IMR-90 (cell line): ENCODE measurements at regions not wholly inside any gene's neighbourhood (a gene's known extent, or its start where the extent isn't known, plus 50 kb on each side); places are given as distances from the start of the nearest gene placed in this dataset.

ENCODE experiments used
- ATAC-seq: fragments of 200-7000 bp; cut with Tn5 transposase; 2 replicates; pipeline ENCODE4 v1.9.1; 2020; ENCODE audit warnings: low read depth, mild to moderate bottlenecking, moderate library complexity
- BruUV-seq: library from RNA; stranded (reverse); fragments of 400-500 nt; replicated peaks from 2 replicates; lab custom pipeline; 2021; lab: Mats Ljungman, UMichigan
- CTCF ChIA-PET: fragments of 300-600 bp; formaldehyde crosslinking; extraction: SDS; loops from one replicate; lab custom pipeline; 2021; ENCODE audit warnings: antibody characterized with exemption; lab: Yijun Ruan, JAX
- POLR2A ChIA-PET: fragments of 300-600 bp; sonication (Branson Sonifier 250); formaldehyde crosslinking; loops from one replicate; lab custom pipeline; 2022; ENCODE audit warnings: antibody characterized with exemption; ENCODE audit not compliant: unreplicated experiment; lab: Charles Lee
- DNase-seq: peaks from one replicate; pipeline ENCODE4 v3.0.0; 2013
- H2AFZ ChIP-seq: replicated peaks from 2 replicates; pipeline ENCODE3; 2013; ENCODE audit warnings: low read length, mild to moderate bottlenecking; ENCODE audit not compliant: poor library complexity
- H2AK5ac ChIP-seq: 2 replicates; pipeline ENCODE4 v1.6.1; 2013; ENCODE audit warnings: low read depth, low read length, inconsistent platforms
- H2AK9ac ChIP-seq: replicated peaks from 2 replicates; pipeline ENCODE3; 2013; ENCODE audit warnings: mild to moderate bottlenecking, low read depth, low read length, moderate library complexity; ENCODE audit not compliant: poor library complexity
- H2BK120ac ChIP-seq: 2 replicates; pipeline ENCODE4 v1.6.1; 2013; ENCODE audit warnings: low read depth, low read length, inconsistent platforms
- H2BK15ac ChIP-seq: 3 replicates; pipeline ENCODE4 v1.6.1; 2013; ENCODE audit warnings: low read depth, low read length, inconsistent platforms
- H2BK20ac ChIP-seq: 2 replicates; pipeline ENCODE4 v1.6.1; 2013; ENCODE audit warnings: low read depth, mild to moderate bottlenecking, inconsistent platforms, low read length, moderate library complexity
- H2BK5ac ChIP-seq: 2 replicates; pipeline ENCODE4 v1.6.1; 2013; ENCODE audit warnings: mild to moderate bottlenecking, low read depth, low read length, inconsistent platforms; ENCODE audit not compliant: poor library complexity, severe bottlenecking
- H3K14ac ChIP-seq: replicated peaks from 2 replicates; pipeline ENCODE4 v1.6.1; 2013; ENCODE audit warnings: low read depth, low read length, inconsistent platforms
- H3K18ac ChIP-seq: 2 replicates; pipeline ENCODE4 v1.6.1; 2013; ENCODE audit warnings: low read depth, low read length, control low read depth
- H3K23ac ChIP-seq: 2 replicates; pipeline ENCODE4 v1.6.1; 2013; ENCODE audit warnings: low read depth, low read length, inconsistent platforms
- H3K27ac ChIP-seq: 2 replicates; pipeline ENCODE4 v1.5.1; 2013; ENCODE audit warnings: mild to moderate bottlenecking, control low read depth, low read length; ENCODE audit not compliant: insufficient read depth
- H3K27me3 ChIP-seq: 2 replicates; pipeline ENCODE4 v1.6.1; 2013; ENCODE audit warnings: low read length; ENCODE audit not compliant: control insufficient read depth, insufficient read depth
- H3K36me3 ChIP-seq: 2 replicates; pipeline ENCODE4 v1.6.1; 2013; ENCODE audit warnings: low read length, mixed read lengths; ENCODE audit not compliant: control insufficient read depth, insufficient read depth
- H3K4ac ChIP-seq: 2 replicates; pipeline ENCODE4 v1.6.1; 2013; ENCODE audit warnings: low read depth, low read length, inconsistent platforms
- H3K4me1 ChIP-seq: 2 replicates; pipeline ENCODE4 v1.6.1; 2013; ENCODE audit warnings: low read length, mixed read lengths; ENCODE audit not compliant: control insufficient read depth, insufficient read depth
- H3K4me2 ChIP-seq: 2 replicates; pipeline ENCODE4 v1.6.1; 2013; ENCODE audit warnings: low read depth, mild to moderate bottlenecking, control low read depth, low read length, moderate library complexity
- H3K4me3 ChIP-seq: 2 replicates; pipeline ENCODE4 v1.5.1; 2013; ENCODE audit warnings: low read depth, mild to moderate bottlenecking, control low read depth, low read length, moderate library complexity; ENCODE audit not compliant: insufficient read depth
- H3K56ac ChIP-seq: 2 replicates; pipeline ENCODE4 v1.6.1; 2013; ENCODE audit warnings: low read length, inconsistent platforms; ENCODE audit not compliant: insufficient read depth; ENCODE audit errors: extremely low read depth
- H3K79me1 ChIP-seq, 2 experiments: 2 replicates each; pipeline ENCODE4 v1.6.1; 2013; ENCODE audit warnings: low read length in 2 of 2, inconsistent platforms in 1 of 2, low read depth in 1 of 2
- H3K9ac ChIP-seq: 2 replicates; pipeline ENCODE4 v1.6.1; 2013; ENCODE audit warnings: low read depth, low read length, control low read depth
- H3K9me1 ChIP-seq: 2 replicates; pipeline ENCODE4 v1.6.1; 2013; ENCODE audit warnings: low read length, inconsistent platforms; ENCODE audit not compliant: insufficient read depth
- H3K9me3 ChIP-seq: 2 replicates; pipeline ENCODE4 v1.6.1; 2013; ENCODE audit warnings: low read length; ENCODE audit not compliant: control insufficient read depth, insufficient read depth
- H4K20me1 ChIP-seq: 2 replicates; pipeline ENCODE4 v1.6.1; 2013; ENCODE audit warnings: low read length, inconsistent platforms; ENCODE audit not compliant: insufficient read depth
- H4K5ac ChIP-seq: 2 replicates; pipeline ENCODE4 v1.6.1; 2013; ENCODE audit warnings: mild to moderate bottlenecking, low read depth, low read length, control low read depth
- H4K8ac ChIP-seq, 2 experiments: 2 replicates each; pipeline ENCODE4 v1.6.1; 2013; ENCODE audit warnings: low read depth in 2 of 2, low read length in 2 of 2, control low read depth in 1 of 2, inconsistent platforms in 1 of 2
- H4K91ac ChIP-seq: 2 replicates; pipeline ENCODE4 v1.6.1; 2013; ENCODE audit warnings: low read depth, low read length, inconsistent platforms; ENCODE audit not compliant: insufficient read depth
- BHLHE40 ChIP-seq: fragments of 150-350 bp; IDR thresholded peaks from 2 replicates; pipeline ENCODE4 v1.6.1; 2016; ENCODE audit warnings: mild to moderate bottlenecking, low read depth, low read length
- CEBPB ChIP-seq: IDR thresholded peaks from 2 replicates; pipeline ENCODE4 v1.6.1; 2012; ENCODE audit warnings: low read depth, low read length, improper control_type of control experiment
- CHD1 ChIP-seq: IDR thresholded peaks from 2 replicates; pipeline ENCODE4 v1.6.1; 2012; ENCODE audit warnings: low read depth, low read length, improper control_type of control experiment
- CTCF ChIP-seq: conservative IDR thresholded peaks from 2 replicates; pipeline ENCODE4 v1.5.1; 2012; ENCODE audit warnings: mild to moderate bottlenecking, low read depth, low read length, improper control_type of control experiment
- FOS ChIP-seq: fragments of 150-350 bp; IDR thresholded peaks from 2 replicates; pipeline ENCODE4 v1.6.1; 2016; ENCODE audit warnings: low read depth, low read length
- MAFK ChIP-seq: IDR thresholded peaks from 2 replicates; pipeline ENCODE4 v1.6.1; 2012; ENCODE audit warnings: low read depth, low read length, improper control_type of control experiment
- RFX5 ChIP-seq: IDR thresholded peaks from 2 replicates; pipeline ENCODE4 v1.8.0; 2012; ENCODE audit warnings: low read depth, mild to moderate bottlenecking, low read length, moderate library complexity
- WGBS, 2 experiments: methylation state at CpG; one replicate each; pipeline versions ENCODE4 v1.1.5 to v1.1.7; 2013; ENCODE audit warnings: missing lambda C conversion rate in 2 of 2; ENCODE audit not compliant: insufficient read length in 1 of 2; ENCODE audit errors: extremely low coverage in 2 of 2; 5-methylcytosine and 5-hydroxymethylcytosine counted together
- dilution Hi-C: fragments of 300-500 bp; cut with HindIII; formaldehyde crosslinking; loops from one replicate; pipeline ENCODE4 v1.14.3; 2018; ENCODE audit warnings: low sequenced_read_pairs; ENCODE audit not compliant: unreplicated experiment
- in situ Hi-C: fragments of 300-500 bp; cut with MboI; formaldehyde crosslinking; loops from 3 replicates; pipeline ENCODE4 v1.14.3; 2019; ENCODE audit warnings: low sequenced_read_pairs, inconsistent platforms, mixed read lengths
- intact Hi-C: fragments of 100-400 bp; cut with micrococcal nuclease; formaldehyde crosslinking; loops from 2 replicates; pipeline ENCODE4 v1.10.0; 2022

GRCh38 chr12:65525491-65526141, 247.1 kb downstream of the MSRB3 start:
- 20% methylated on average over 1 of the region's 3 CpGs; no CpG with 5 or more reads in 1 of the 2 experiments for WGBS, 2 experiments
- Histone ChIP-seq H4K20me1 (no peaks in the 10 kb centered on the region), H3K56ac (peak overlapping the region; percentile 34), H2AK9ac (peak overlapping the region; percentile 39), H3K4ac (peak overlapping the region; percentile 83), H4K8ac (peak overlapping the region in 1 of 2 experiments; percentile 71; a peak in 3 of 4 replicates), H3K4me2 (no peak overlapping the region), H4K91ac (peak overlapping the region; percentile 53), H3K9me1 (no peaks in the 10 kb centered on the region), H3K79me1 (no peaks in the 10 kb centered on the region; a peak in 1 of 4 replicates), H2BK120ac (peak overlapping the region; percentile 96), H3K27ac (peak overlapping the region; percentile 16; the same call in 1 of the 2 replicates), H3K9ac (no peak overlapping the region), H3K23ac (peak overlapping the region; percentile 67; the same call in 1 of the 2 replicates), H3K36me3 (no peaks in the 10 kb centered on the region), H3K14ac (peak overlapping the region; percentile 83), H3K9me3 (no peaks in the 10 kb centered on the region), H2AFZ (peak overlapping the region; percentile 61), H3K4me1 (peaks cover 2% of the 10 kb centered on the region; the same call in 1 of the 2 replicates), H2AK5ac (peak overlapping the region; percentile 65), H2BK5ac (peak overlapping the region; percentile 74), H2BK20ac (peak overlapping the region; percentile 82), H2BK15ac (peak overlapping the region; percentile 91), H4K5ac (no peak overlapping the region), H3K27me3 (no peaks in the 10 kb centered on the region), H3K4me3 (no peak overlapping the region), H3K18ac (peak overlapping the region; percentile 8; the same call in 1 of the 2 replicates)
- intact Hi-C loops: no loop called here
- CTCF ChIA-PET: interaction anchor here (1.4 to 1.8 kb wide), 2 partner anchors 11 to 25 kb away, joined by 4 to 7 read pairs; no protein-coding TSS in a partner anchor
- ATAC-seq (peak; percentile 75), DNase-seq (peak; percentile 85)
- dilution Hi-C loops: no loop called here
- POLR2A ChIA-PET: interaction anchor here (1.4 kb wide), 1 partner anchor 11 kb away, joined by 4 read pairs; no protein-coding TSS in a partner anchor
- no peak; the same call in 1 of the 2 replicates for TF ChIP-seq BHLHE40
- TF ChIP-seq CHD1: no peak
- TF ChIP-seq CEBPB: peak; percentile 29; the same call in 1 of the 2 replicates
- peak; percentile 5; the same call in 1 of the 2 replicates for TF ChIP-seq MAFK
- TF ChIP-seq RFX5: no peak
- TF ChIP-seq FOS: no peak
- TF ChIP-seq CTCF: no peak
- BruUV-seq: no TSS peak
- in situ Hi-C loops: no loop called here
